Smooth muscle cell of the brain vasculature (primary cell): ENCODE measurements at regions not wholly inside any gene's neighbourhood (a gene's known extent, or its start where the extent isn't known, plus 50 kb on each side); places are given as distances from the start of the nearest gene placed in this dataset.
"Not testable (repeated sequence)": the region's sequence is repeated elsewhere in the genome, so short reads cannot be mapped to it uniquely, and the experiment has no call there.

Experiments
- DNase-seq: peaks from one replicate; pipeline ENCODE4 v3.0.0-alpha.2; 2012; ENCODE audit warnings: low read depth, low spot score

GRCh38 chr1:219354962-219355361, 181.3 kb downstream of the LYPLAL1 start:
- no peak for DNase-seq

- no peak for DNase-seq
Measured at GRCh38 chr1:219352961-219353651, 179.4 kb downstream of the LYPLAL1 start.

- no peak for DNase-seq
Measured at GRCh38 chr1:219350172-219350931, 176.7 kb downstream of the LYPLAL1 start.

DNA sequence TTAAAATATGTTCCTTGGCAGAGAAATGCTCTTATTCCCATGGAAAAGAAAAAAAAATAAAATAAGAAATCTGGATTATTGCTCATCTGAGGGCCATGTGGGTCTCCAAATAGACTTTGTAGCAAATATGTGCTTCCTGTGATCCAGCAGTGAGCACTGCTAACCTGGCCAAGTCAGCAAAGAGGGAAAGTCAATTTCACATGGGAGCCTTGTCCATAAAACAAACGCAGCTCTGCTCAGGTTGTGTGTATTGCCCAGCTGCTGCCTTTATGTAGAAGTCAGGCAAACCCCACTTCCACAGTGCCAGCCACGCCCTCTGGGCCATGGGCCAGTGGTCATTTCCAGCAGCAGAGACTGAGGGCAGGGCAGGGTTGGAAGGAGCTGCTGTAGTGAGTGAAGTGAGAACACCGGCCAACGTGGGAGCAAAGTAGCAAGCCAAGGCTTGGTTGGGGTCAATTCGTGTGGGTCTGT, 174.3 kb downstream of the LYPLAL1 start:
- DNase-seq = no peak

- DNase-seq = no peak
Measured at GRCh38 chr1:219347376-219347775, 173.7 kb downstream of the LYPLAL1 start.

DNA sequence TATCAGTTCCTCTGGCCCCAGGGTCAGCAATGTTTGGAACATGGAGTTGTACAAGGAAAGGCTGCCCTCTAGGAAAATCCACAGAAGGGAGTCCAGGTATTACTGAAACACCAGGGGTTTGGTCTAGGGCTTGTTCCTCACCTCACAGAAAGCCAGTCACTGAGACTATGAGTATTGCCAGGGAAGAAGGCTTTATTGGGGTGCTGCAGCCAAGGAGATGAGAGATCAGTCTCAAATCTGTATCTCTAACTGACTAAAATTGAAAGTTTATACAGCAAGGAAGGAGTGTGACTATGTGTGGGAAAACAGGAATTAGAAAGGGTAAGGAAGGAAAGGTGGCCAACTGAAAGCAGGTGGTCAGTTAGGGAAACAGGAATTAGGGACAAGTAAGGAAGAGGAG, 172.3 kb downstream of the LYPLAL1 start:
- no peak for DNase-seq

DNA sequence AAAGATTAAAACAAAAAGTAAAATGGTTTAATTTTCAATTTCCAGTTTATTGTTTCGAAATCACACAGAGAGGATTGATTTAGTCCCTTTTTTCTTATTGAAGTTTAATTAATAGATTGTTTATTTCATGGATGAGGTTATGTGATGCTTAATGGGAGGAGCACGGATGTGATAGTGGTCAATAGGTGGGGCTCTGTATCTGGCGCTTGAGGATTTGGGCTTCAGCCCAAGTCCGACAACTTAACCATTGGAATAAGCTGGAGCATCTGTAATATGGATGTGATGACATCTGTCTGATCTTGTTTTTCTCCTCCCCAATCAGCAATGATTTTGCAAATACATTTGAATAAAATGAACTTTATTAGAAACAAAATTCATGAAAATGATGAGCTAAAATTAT, 169.2 kb downstream of the LYPLAL1 start:
- no peak for DNase-seq

DNA sequence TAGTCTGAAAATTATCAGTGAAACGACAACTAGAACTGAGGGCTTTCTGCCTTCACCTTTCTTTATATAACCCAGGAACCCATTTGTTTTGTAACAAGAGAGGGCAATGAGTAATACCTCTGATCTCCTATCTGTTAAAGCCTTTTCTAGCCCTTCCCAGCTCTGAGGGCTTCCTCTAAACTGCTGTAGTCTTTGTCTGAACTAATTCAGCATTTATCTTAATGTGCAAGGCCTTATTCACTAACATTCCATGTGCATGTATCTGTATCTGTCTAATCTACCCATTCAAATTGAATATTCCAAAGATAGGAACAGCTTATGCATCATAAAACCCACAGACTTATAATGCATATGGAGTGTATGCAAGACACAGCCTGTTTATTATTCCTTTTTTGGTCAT, 167.1 kb downstream of the LYPLAL1 start:
- no peak for DNase-seq

GRCh38 chr1:219339466-219339865, 165.8 kb downstream of the LYPLAL1 start:
- no peak for DNase-seq

- no peak for DNase-seq
Measured at GRCh38 chr1:219337588-219337987, 163.9 kb downstream of the LYPLAL1 start.

GRCh38 chr1:219333626-219334025, 159.9 kb downstream of the LYPLAL1 start:
- no peak for DNase-seq

GRCh38 chr1:219331424-219331823, 157.7 kb downstream of the LYPLAL1 start:
- no peak for DNase-seq

DNA sequence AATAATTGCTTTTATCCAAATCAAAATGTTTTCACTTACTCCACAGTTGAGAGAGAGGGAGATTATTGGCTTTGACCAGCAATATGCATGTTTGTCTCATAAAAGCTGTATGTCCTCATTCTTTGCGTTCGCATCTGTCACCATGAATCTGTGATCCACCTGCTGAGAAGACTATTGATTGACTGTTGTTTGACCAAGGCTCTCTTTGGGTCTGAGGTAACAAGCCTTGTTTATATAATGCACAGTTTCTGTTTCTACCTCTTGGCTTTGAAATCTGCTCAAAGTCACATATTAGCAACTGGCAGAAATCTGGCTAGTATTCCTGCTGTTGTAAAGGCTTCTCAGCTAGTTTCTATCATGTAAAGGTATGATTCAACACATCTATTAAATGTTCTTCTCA, 157.0 kb downstream of the LYPLAL1 start:
- DNase-seq = no peak

DNA sequence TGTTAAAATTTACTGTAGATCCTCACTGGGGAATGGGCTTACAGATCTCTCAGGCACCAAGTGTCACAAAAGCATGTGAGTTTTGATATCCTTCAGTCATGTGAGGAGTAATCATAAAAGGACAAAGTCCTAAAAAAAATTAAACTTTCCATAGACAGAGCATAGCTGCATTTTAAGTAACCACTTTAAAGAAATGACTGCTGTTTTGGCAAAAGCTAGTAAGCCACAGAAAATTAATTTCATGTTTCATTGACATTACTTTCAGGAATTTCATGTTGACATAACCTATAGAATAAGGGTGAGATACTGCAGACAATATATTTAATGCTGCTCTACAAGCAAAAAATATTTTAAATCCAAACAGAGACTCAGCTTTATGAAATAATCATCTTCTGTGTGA, 156.3 kb downstream of the LYPLAL1 start:
- no peak for DNase-seq

- DNase-seq = no peak
Measured at GRCh38 chr1:219329578-219329977, 155.9 kb downstream of the LYPLAL1 start.

GRCh38 chr1:219326843-219327242, 153.2 kb downstream of the LYPLAL1 start:
- no peak for DNase-seq

DNA sequence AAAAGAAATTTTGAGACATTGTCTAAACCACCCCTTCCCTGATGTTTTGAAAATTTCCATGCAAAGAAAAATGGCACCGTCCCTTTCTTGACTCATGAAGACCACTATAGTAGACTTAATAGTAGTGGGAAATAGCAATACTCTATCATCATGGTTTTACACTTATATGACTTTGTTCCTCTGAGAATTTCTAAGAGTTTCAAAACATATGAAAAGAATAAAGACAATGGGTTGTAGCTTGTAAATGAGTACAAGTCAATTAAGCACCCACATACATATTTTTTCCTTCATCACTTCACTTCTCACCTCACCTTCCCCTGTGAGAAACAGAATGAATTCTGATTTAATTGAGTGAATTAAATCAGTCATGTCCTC, 151.7 kb downstream of the LYPLAL1 start:
- DNase-seq = no peak

DNA sequence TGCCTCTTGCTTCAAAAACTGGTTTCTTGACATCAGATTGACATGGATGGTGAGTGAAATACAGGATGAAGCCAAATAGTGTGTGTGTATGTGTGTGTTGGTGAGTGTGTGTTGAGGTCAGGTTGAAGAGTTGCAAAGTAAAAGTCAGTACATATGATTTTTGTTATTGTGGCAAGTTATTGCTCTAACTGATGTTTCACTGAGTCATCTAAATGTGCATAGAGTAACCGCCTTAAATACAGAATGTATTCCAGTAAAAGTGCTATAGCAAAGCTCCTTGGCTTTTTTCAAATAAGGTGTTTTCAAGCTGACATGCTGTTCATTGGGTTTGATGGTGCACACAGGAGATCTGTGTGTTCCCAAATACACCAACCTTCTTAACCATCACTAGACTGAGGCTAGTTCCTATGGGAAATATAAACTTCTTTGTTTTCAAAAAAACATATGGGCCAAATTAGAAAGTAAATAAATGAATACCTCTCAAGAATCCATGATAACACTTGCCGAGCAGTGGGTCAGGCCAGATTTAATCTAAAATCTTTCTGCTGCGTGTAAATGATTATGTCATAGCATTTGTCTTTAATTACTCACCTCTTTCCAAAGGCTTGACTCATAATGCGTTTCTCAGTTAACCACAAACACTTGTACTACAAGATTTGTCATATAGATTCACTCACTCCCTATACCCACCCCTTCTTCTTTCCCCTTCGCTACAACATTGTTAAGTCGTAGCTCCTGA, 151.1 kb downstream of the LYPLAL1 start:
- no peak for DNase-seq

DNA sequence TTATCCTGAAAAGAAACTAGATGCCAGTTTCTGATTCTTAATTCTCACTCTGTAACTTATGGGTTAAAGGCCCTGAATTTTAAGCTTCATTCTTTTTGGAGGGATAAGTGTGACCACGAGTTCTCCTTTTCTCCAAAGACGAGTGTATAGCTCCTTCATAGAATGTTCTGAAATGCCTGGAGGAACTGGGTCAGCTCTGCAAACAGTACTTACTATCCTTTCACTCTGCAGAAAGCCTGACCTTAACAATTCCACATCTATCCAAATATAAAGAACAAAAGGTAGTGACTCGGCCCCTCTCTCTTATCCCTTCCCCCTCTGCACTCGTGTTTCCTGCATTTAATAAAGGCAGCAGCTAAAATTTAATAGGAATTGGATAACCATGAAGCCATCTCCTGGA, 150.5 kb downstream of the LYPLAL1 start:
- DNase-seq = no peak

- DNase-seq = no peak
Measured at GRCh38 chr1:219323426-219323825, 149.7 kb downstream of the LYPLAL1 start.

DNA sequence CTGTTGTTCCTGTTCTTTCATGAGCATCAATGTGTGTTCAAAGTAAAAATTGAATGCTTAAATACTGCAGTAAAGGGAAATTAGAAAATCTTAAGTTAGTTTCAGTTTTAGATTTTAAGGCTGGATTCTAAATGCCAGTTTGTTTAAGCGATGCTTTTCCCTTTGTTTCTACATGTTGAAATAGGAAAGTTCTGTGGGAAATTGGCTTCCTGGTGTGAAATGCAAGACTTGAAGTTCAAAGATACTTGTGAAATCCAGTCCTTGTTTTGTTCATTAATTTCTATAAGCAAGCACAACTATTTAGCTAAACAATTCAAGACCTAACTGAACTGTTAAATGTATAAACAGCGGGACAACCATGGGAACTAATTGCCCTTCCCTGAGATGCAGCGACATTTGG, 149.1 kb downstream of the LYPLAL1 start:
- DNase-seq = no peak

- not testable (repeated sequence) for DNase-seq
Measured at GRCh38 chr1:219320563-219320962, 146.9 kb downstream of the LYPLAL1 start.

DNA sequence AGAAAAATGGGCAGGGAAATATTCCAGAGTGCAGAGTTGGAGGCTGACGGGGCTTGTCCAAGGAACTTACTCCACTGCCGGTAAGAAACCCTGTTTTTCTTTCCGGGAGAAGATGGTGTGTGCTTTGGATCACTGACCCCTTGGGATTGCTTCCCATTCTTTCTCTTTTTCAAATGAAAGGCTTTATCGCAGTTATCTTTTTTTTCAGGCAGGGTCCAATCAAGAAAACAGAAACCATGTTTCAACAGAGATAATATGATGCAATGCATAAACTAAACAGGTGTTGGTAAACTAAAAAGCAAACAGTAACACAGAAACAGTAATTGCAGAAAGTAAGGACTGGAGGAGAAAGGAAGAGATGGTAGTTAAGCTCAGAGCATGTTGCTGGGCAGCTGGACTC, 145.1 kb downstream of the LYPLAL1 start:
- DNase-seq = no peak
